OCI-LY7 (cell line): ENCODE measurements at regions not wholly inside any gene's neighbourhood (a gene's known extent, or its start where the extent isn't known, plus 50 kb on each side); places are given as distances from the start of the nearest gene placed in this dataset.

Experiments
- BruUV-seq: library from RNA; stranded (reverse); fragments of 400-500 nt; replicated peaks from 2 replicates; lab custom pipeline; 2021; lab: Mats Ljungman, UMichigan
- CTCF ChIA-PET: fragments of 300-600 bp; sonication (Branson Sonifier 250); formaldehyde crosslinking; loops from one replicate; lab custom pipeline; 2022; ENCODE audit warnings: antibody characterized with exemption; ENCODE audit not compliant: unreplicated experiment; lab: Charles Lee
- POLR2A ChIA-PET: fragments of 300-600 bp; sonication (Branson Sonifier 250); formaldehyde crosslinking; loops from one replicate; lab custom pipeline; 2022; ENCODE audit warnings: antibody characterized with exemption; lab: Charles Lee
- DNase-seq: peaks from one replicate; pipeline ENCODE4 v3.0.0-alpha.2; 2015; ENCODE audit warnings: low spot score
- H2AFZ ChIP-seq: fragments of 200-600 bp; sonication (generic), shearing (Covaris generic); 2 replicates; pipeline ENCODE4 v1.6.1; 2014; ENCODE audit warnings: mild to moderate bottlenecking, antibody characterized with exemption, low read length, moderate library complexity
- H3K27ac ChIP-seq: fragments of 200-600 bp; sonication (generic); 2 replicates; pipeline ENCODE4 v1.5.1; 2014; ENCODE audit warnings: mixed run types, low read depth, mild to moderate bottlenecking, moderate library complexity, low read length, inconsistent platforms; ENCODE audit not compliant: poor library complexity, severe bottlenecking
- H3K36me3 ChIP-seq: fragments of 200-600 bp; sonication (generic); 2 replicates; pipeline ENCODE4 v1.6.1; 2014; ENCODE audit warnings: mild to moderate bottlenecking, antibody characterized with exemption, low read length, moderate library complexity, mixed read lengths; ENCODE audit not compliant: insufficient read depth
- H3K4me1 ChIP-seq: fragments of 200-600 bp; sonication (generic); 2 replicates; pipeline ENCODE4 v1.5.1; 2014; ENCODE audit warnings: mild to moderate bottlenecking, low read length; ENCODE audit not compliant: insufficient read depth, poor library complexity, severe bottlenecking
- H3K4me2 ChIP-seq: fragments of 200-600 bp; sonication (generic); 2 replicates; pipeline ENCODE4 v1.6.1; 2014; ENCODE audit warnings: mild to moderate bottlenecking, low read length
- H3K4me3 ChIP-seq: fragments of 200-600 bp; sonication (generic); 2 replicates; pipeline ENCODE4 v1.5.1; 2014; ENCODE audit warnings: mild to moderate bottlenecking, low read depth, low read length; ENCODE audit not compliant: poor library complexity, severe bottlenecking
- H3K79me2 ChIP-seq: fragments of 200-600 bp; sonication (generic); 2 replicates; pipeline ENCODE4 v1.6.1; 2016; ENCODE audit warnings: low read depth, mild to moderate bottlenecking, low read length, moderate library complexity, mixed read lengths; ENCODE audit not compliant: insufficient read depth
- H3K9me2 ChIP-seq: fragments of 200-600 bp; sonication (generic); 2 replicates; pipeline ENCODE4 v1.6.1; 2016; ENCODE audit warnings: mild to moderate bottlenecking, low read length, mixed read lengths; ENCODE audit not compliant: insufficient read depth
- H3K9me3 ChIP-seq: fragments of 200-600 bp; sonication (generic); 2 replicates; pipeline ENCODE4 v1.6.1; 2014; ENCODE audit warnings: mild to moderate bottlenecking, mixed run types, low read length, mixed read lengths
- H4K20me1 ChIP-seq: fragments of 200-600 bp; sonication (generic); 2 replicates; pipeline ENCODE4 v1.6.1; 2014; ENCODE audit warnings: mild to moderate bottlenecking, antibody characterized with exemption, low read length, moderate library complexity, mixed read lengths; ENCODE audit not compliant: insufficient read depth
- EZH2phosphoT487 ChIP-seq: fragments of 200-600 bp; sonication (generic); IDR thresholded peaks from 2 replicates; pipeline ENCODE4 v1.6.1; 2018; ENCODE audit warnings: low read depth, borderline replicate concordance, mild to moderate bottlenecking, mixed run types, antibody characterized with exemption, low read length, moderate library complexity, mixed read lengths
- intact Hi-C: fragments of 100-400 bp; cut with micrococcal nuclease; formaldehyde crosslinking; loops from one replicate; pipeline ENCODE4 v1.10.0; 2022; ENCODE audit not compliant: unreplicated experiment
- TF ChIP-seq, protein P1 (sequence below): fragments of 200-600 bp; sonication (generic); conservative IDR thresholded peaks from 2 replicates; pipeline ENCODE4 v1.5.1; 2014; ENCODE audit warnings: mild to moderate bottlenecking, antibody characterized with exemption, low read length, moderate library complexity, mixed read lengths

DNA sequence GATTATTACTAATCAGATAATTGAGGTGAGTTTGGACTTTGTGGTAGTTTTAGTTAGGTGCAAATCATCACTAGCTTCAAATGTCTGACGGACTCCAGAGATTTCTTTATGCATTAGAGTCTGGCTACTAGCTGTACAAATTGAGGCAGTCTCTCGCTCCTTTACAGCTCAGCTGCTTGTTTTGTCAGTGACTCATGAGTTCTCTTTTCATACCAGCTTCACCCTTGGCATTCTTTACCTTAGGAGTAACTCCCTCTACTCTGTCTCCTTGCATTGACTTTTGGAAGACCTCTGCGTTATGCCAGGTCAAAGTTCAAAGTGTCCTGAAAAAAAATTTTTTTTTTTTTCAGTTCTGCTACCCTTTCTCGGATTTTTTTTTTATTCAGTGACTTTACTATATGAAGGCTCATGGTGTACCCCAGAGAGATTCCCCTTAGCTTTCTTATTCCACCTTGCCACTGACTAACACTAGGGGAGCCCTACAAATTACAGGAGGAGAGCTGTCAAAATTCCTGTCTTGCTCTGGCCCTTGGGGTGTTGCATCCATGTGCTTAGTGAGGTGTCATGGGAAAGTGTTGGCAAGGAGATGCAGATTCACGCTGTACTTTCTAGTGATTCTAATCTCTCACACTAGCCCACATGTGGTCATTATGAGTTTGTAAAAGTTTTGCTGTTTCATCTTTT lies 576.6 kb downstream of the ADGRL2 start:
- no peak overlapping the region for H3K4me3 ChIP-seq
- H3K79me2 ChIP-seq: no peaks in the 10 kb centered on the region
- no peak overlapping the region for H3K27ac ChIP-seq
- intact Hi-C loops: no loop called here
- ChIA-PET POLR2A (no interaction called here), CTCF (no interaction called here)
- H3K9me3 ChIP-seq: no peaks in the 10 kb centered on the region
- no peak overlapping the region for H3K4me2 ChIP-seq
- no TSS peak for BruUV-seq
- TF ChIP-seq, protein P1, sequence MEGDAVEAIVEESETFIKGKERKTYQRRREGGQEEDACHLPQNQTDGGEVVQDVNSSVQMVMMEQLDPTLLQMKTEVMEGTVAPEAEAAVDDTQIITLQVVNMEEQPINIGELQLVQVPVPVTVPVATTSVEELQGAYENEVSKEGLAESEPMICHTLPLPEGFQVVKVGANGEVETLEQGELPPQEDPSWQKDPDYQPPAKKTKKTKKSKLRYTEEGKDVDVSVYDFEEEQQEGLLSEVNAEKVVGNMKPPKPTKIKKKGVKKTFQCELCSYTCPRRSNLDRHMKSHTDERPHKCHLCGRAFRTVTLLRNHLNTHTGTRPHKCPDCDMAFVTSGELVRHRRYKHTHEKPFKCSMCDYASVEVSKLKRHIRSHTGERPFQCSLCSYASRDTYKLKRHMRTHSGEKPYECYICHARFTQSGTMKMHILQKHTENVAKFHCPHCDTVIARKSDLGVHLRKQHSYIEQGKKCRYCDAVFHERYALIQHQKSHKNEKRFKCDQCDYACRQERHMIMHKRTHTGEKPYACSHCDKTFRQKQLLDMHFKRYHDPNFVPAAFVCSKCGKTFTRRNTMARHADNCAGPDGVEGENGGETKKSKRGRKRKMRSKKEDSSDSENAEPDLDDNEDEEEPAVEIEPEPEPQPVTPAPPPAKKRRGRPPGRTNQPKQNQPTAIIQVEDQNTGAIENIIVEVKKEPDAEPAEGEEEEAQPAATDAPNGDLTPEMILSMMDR: no peak
- DNase-seq: no peak
- no peaks in the 10 kb centered on the region for H4K20me1 ChIP-seq
- H3K9me2 ChIP-seq: no peaks in the 10 kb centered on the region
- H3K4me1 ChIP-seq: no peaks in the 10 kb centered on the region
- no peak overlapping the region for H2AFZ ChIP-seq
- no peaks in the 10 kb centered on the region for H3K36me3 ChIP-seq

DNA sequence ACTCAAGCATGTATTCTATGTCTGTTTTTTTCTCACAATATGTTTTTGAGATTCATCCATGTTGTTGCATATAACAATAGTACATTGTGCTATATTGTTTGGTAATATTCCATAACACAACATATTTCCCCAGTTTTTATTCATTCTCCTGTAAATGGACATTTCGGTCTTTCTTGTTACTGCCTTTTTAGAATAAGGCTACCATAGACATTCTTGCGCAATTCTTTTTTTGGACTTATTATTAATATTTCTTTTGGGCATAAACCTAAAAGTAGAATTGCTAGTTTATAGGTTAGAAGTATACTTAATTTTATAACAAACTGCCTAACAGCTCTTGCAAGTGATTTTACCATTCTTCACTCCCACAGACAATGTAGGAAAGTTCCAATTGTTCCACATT lies 573.0 kb downstream of the ADGRL2 start:
- H4K20me1 ChIP-seq: no peaks in the 10 kb centered on the region
- ChIA-PET CTCF (no interaction called here), POLR2A (no interaction called here)
- no peak overlapping the region for H3K27ac ChIP-seq
- no peak overlapping the region for H3K4me2 ChIP-seq
- H3K4me1 ChIP-seq: no peaks in the 10 kb centered on the region
- no peak overlapping the region for H2AFZ ChIP-seq
- no peak for DNase-seq
- H3K4me3 ChIP-seq: no peak overlapping the region
- H3K9me3 ChIP-seq: no peaks in the 10 kb centered on the region
- no peaks in the 10 kb centered on the region for H3K79me2 ChIP-seq
- BruUV-seq: no TSS peak
- H3K36me3 ChIP-seq: no peaks in the 10 kb centered on the region
- intact Hi-C loops: no loop called here
- TF ChIP-seq EZH2phosphoT487: no peak
- TF ChIP-seq, protein P1: no peak
- no peaks in the 10 kb centered on the region for H3K9me2 ChIP-seq

DNA sequence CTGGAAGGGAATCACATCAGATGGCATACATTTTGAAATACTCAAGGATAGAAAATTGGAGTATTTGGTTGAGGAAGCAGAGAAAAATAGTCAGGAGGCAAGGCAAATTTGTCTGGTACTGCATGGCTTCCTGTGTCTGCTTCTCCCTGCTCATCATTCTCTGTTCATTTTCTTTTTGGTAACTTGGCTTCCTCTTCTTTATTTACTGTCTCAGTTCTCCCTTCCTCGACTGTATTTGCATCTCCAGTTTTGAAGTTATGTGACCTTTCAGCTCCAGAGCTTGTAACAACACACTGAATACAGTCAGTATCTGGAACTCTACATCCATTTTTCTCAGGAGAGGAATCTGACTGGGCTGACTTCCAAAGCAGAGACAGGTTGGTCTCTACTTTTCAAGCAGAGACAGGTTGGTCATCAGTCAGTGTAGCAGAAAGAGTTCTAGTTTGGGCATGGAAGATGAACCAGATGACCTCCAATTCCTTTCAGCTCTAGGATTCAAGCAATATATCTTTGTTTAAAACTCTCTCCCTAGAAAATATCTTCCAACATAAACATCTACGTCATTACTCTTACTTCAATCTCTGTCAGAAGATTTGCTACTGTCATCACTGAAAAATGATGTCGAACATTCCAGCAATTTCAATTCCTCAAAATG lies 571.2 kb downstream of the ADGRL2 start:
- intact Hi-C loops: no loop called here
- Histone ChIP-seq H3K4me2 (0 out of 2 replicates have a peak overlapping the region, but pooled peaks have one; percentile 29), H3K4me1 (no peaks in the 10 kb centered on the region), H3K36me3 (no peaks in the 10 kb centered on the region), H3K9me2 (no peaks in the 10 kb centered on the region), H2AFZ (no peak overlapping the region), H3K79me2 (no peaks in the 10 kb centered on the region), H3K4me3 (no peak overlapping the region), H4K20me1 (no peaks in the 10 kb centered on the region), H3K27ac (no peak overlapping the region), H3K9me3 (no peaks in the 10 kb centered on the region)
- no peak for DNase-seq
- ChIA-PET POLR2A (no interaction called here), CTCF (no interaction called here)
- BruUV-seq: no TSS peak
- TF ChIP-seq, protein P1: no peak
- TF ChIP-seq EZH2phosphoT487: no peak
